ENCODE measurements at regions not wholly inside any gene's neighbourhood (a gene's known extent, or its start where the extent isn't known, plus 50 kb on each side); places are given as distances from the start of the nearest gene placed in this dataset.

- Histone ChIP-seq H3K4me3 (ENCODE audit: low read depth in 2 of 2, low read length in 2 of 2) (no peak overlapping the region), H3K36me3 (ENCODE audit: control insufficient read depth, insufficient read depth, low read length) (no peaks in the 10 kb centered on the region), H3K4me1 (ENCODE audit: control insufficient read depth, insufficient read depth, low read length) (no peaks in the 10 kb centered on the region; the same call in none of the 2 replicates), H3K9me3 (ENCODE audit: control insufficient read depth, insufficient read depth, low read depth, low read length) (no peaks in the 10 kb centered on the region), H3K27ac (ENCODE audit: low read length) (no peak overlapping the region), H3K27me3 (ENCODE audit: control insufficient read depth, insufficient read depth, low read length) (no peaks in the 10 kb centered on the region)
- ChIA-PET CTCF (no interaction called here), POLR2A (no interaction called here)
- TF ChIP-seq POLR2AphosphoS5 (IDR thresholded peaks at IDR 0.05; ENCODE audit: low read depth, low read length) (no peak), SIN3A (IDR thresholded peaks at IDR 0.05; ENCODE audit: borderline replicate concordance, insufficient read depth, low read depth, low read length) (no peak)
- TF ChIP-seq, protein P1, sequence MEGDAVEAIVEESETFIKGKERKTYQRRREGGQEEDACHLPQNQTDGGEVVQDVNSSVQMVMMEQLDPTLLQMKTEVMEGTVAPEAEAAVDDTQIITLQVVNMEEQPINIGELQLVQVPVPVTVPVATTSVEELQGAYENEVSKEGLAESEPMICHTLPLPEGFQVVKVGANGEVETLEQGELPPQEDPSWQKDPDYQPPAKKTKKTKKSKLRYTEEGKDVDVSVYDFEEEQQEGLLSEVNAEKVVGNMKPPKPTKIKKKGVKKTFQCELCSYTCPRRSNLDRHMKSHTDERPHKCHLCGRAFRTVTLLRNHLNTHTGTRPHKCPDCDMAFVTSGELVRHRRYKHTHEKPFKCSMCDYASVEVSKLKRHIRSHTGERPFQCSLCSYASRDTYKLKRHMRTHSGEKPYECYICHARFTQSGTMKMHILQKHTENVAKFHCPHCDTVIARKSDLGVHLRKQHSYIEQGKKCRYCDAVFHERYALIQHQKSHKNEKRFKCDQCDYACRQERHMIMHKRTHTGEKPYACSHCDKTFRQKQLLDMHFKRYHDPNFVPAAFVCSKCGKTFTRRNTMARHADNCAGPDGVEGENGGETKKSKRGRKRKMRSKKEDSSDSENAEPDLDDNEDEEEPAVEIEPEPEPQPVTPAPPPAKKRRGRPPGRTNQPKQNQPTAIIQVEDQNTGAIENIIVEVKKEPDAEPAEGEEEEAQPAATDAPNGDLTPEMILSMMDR (IDR thresholded peaks at IDR 0.05), result no peak
- TF ChIP-seq, protein P2, sequence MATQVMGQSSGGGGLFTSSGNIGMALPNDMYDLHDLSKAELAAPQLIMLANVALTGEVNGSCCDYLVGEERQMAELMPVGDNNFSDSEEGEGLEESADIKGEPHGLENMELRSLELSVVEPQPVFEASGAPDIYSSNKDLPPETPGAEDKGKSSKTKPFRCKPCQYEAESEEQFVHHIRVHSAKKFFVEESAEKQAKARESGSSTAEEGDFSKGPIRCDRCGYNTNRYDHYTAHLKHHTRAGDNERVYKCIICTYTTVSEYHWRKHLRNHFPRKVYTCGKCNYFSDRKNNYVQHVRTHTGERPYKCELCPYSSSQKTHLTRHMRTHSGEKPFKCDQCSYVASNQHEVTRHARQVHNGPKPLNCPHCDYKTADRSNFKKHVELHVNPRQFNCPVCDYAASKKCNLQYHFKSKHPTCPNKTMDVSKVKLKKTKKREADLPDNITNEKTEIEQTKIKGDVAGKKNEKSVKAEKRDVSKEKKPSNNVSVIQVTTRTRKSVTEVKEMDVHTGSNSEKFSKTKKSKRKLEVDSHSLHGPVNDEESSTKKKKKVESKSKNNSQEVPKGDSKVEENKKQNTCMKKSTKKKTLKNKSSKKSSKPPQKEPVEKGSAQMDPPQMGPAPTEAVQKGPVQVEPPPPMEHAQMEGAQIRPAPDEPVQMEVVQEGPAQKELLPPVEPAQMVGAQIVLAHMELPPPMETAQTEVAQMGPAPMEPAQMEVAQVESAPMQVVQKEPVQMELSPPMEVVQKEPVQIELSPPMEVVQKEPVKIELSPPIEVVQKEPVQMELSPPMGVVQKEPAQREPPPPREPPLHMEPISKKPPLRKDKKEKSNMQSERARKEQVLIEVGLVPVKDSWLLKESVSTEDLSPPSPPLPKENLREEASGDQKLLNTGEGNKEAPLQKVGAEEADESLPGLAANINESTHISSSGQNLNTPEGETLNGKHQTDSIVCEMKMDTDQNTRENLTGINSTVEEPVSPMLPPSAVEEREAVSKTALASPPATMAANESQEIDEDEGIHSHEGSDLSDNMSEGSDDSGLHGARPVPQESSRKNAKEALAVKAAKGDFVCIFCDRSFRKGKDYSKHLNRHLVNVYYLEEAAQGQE (IDR thresholded peaks at IDR 0.05; ENCODE audit: insufficient read depth in 1 of 2, low read depth in 2 of 2, low read length in 1 of 2), result no peak
- DNase-seq (ENCODE audit: low read depth, low spot score) (no peak), ATAC-seq (no peak)
- no TSS peak for BruUV-seq (replicated peaks)
- in situ Hi-C loops (cut with HindIII; ENCODE audit: low pct_unique_long_range_greater_than_20kb, low sequenced_read_pairs) (no loop called here), intact Hi-C loops (cut with micrococcal nuclease; ENCODE audit: unreplicated experiment) (no loop called here)
Observed at GRCh38 chr3:107983247-107983646, 107.6 kb downstream of the CD47 start.

DNA sequence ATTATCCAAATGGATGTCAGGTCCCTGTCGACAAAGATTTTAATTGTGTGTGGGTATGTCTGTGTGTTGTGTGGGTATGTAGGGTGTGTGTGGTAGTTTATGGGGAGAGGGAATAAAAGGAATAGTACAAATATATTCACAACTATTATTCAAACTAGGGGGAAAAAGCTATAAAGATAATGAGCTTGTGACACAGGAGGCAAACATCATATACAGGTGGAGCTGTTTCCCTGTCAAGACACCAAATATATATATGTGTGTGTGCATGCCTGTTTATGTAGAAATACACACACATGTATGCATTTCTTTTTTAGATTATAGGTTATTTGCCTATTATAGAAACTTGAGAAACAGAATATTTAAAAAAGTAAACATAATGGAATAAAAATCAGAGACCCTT is 108.7 kb downstream of the CD47 start:
- TF ChIP-seq POLR2AphosphoS5 (IDR thresholded peaks at IDR 0.05; ENCODE audit: low read depth, low read length) (no peak), SIN3A (IDR thresholded peaks at IDR 0.05; ENCODE audit: borderline replicate concordance, insufficient read depth, low read depth, low read length) (no peak), TCF7L2 (IDR thresholded peaks at IDR 0.05; ENCODE audit: low read depth, low read length) (no peak)
- TF ChIP-seq, protein P2 (IDR thresholded peaks at IDR 0.05; ENCODE audit: insufficient read depth in 1 of 2, low read depth in 2 of 2, low read length in 1 of 2), result no peak
- TF ChIP-seq, protein P1 (IDR thresholded peaks at IDR 0.05), result no peak
- ChIA-PET POLR2A (no interaction called here), CTCF (no interaction called here)
- ATAC-seq, result no peak
- intact Hi-C loops (cut with micrococcal nuclease; ENCODE audit: unreplicated experiment) (no loop called here), in situ Hi-C loops (cut with HindIII; ENCODE audit: low pct_unique_long_range_greater_than_20kb, low sequenced_read_pairs) (no loop called here)
- H3K27me3 ChIP-seq (ENCODE audit: control insufficient read depth, insufficient read depth, low read length), result no peaks in the 10 kb centered on the region
- no peak overlapping the region for H3K27ac ChIP-seq (ENCODE audit: low read length)
- no TSS peak for BruUV-seq (replicated peaks)
- no peak overlapping the region for H3K4me3 ChIP-seq (ENCODE audit: low read depth in 2 of 2, low read length in 2 of 2)
- H3K36me3 ChIP-seq (ENCODE audit: control insufficient read depth, insufficient read depth, low read length), result no peaks in the 10 kb centered on the region
- no peaks in the 10 kb centered on the region for H3K9me3 ChIP-seq (ENCODE audit: control insufficient read depth, insufficient read depth, low read depth, low read length)
- H3K4me1 ChIP-seq (ENCODE audit: control insufficient read depth, insufficient read depth, low read length), result no peaks in the 10 kb centered on the region; the same call in 1 of the 2 replicates
- DNase-seq (ENCODE audit: low read depth, low spot score), result no peak

All from Panc1 (cell line).